GM19372 (cell line): ENCODE measurements at regions not wholly inside any gene's neighbourhood (a gene's known extent, or its start where the extent isn't known, plus 50 kb on each side); places are given as distances from the start of the nearest gene placed in this dataset.

Source experiments
- ATAC-seq: cut with Tn5 transposase; IDR thresholded peaks from one replicate; pipeline ENCODE4 v1.9.1; 2021; ENCODE audit warnings: mild to moderate bottlenecking, low read depth, moderate library complexity; ENCODE audit not compliant: unreplicated experiment

DNA sequence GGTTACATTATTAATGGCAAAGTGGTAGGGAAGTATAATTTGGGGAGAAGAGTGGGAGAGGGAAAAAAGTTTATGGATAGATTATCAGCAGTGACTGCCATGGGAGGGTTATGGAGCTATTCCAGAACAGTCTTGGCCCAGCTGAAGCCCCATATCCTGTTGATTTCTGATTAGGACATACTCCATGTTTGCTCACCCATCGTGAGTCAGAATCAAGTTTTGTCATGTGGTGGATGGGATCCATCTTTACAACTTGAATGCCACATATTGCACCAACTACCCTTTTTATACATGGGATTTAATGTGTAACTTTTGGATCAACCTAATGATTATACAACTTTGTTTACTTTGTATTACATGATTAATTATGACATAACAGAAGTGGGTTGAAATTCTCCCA, 217.0 kb downstream of the HAO1 start:
- ATAC-seq: no peak

DNA sequence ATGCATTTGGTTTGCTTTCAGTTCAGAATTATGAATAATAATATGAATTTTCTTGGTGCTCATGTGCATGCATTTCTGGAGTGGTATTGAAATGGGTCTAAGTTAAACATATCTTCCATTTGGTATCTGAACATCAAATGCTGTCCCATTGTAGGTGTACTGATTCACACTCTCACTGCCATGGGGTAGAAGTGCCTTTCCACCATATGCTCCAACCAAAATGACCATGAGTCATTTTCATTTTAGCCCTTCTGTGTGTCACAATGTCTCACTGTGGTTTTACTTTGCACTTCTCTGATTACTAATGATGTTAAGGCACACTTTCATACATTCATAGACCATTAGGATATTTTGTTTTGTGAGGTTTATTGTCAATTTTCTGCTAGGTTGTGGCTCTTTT, 211.9 kb downstream of the HAO1 start:
- ATAC-seq: no peak

DNA sequence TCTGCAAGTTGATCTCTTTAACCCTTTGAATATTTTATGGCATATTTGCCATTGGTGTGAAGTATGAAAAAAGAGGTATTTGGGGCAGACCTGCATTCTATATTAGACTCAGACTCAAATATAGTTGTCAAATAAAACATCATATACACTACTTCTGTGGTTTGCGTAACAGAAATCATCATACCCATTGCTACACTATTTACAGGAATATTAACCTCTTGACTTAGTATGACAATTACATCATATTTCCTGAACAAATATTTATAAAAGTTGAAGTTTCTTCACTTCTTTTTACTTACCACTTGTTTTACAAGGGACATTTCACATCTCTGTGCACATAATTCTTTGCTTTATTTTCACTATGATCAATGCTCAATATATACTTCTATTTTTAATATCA, 206.0 kb downstream of the HAO1 start:
- ATAC-seq: no peak

DNA sequence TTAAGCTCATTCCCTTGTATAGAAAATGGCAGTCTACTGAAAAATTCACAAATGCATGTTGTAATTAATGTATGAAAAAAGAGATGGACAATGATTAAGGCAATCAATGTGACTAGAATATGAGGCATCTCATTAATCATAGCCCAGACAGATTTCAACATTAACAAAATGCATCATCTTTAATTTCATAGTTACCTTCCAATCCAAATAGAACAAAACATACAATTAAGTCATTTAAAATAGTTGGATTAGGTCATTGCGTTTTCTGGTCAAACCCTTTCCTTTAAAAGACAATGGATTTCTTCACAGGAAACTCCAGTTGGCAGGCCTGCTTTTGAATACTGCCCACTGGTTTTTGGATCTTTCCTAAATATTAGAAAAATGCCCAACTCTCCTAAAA, 203.9 kb downstream of the HAO1 start:
- ATAC-seq: no peak

DNA sequence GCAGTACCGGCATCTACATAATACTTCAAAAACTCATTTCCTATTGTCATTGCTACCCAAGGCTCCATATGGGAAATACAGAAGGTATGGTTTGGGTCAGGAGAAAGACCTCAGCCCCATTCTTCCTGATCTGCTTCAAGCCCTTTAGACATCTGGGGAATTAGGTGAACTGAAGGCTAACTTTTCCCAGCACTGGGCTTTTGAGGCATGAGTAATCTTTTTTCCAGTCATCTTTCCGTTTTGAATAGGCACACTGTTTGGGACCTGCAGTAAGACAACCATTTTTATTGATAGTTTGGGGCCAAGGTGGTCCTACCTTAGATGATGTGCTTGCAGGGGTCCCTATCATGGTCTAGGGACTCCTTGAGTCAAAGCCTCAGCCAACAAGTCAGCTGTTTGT, 198.4 kb downstream of the HAO1 start:
- ATAC-seq: no peak

DNA sequence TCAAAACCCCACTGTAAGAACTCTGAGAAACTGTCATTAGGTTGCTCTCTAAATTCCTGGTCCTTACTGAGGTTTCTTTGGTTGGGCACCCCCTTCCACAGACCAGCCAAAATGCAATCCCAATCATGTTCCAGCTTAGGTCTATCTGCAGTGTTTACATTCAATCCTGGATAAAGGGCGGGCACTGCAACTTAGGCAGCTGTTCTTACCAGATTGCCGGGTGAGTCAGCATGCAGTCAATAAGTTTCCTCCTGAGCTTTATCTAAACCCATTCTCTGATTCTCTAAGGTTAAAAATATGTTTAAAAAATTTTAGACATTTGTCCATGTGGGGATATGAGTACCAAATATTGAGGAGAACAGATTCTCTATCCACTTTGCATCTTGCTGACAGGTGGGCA, 197.8 kb downstream of the HAO1 start:
- ATAC-seq: no peak

DNA sequence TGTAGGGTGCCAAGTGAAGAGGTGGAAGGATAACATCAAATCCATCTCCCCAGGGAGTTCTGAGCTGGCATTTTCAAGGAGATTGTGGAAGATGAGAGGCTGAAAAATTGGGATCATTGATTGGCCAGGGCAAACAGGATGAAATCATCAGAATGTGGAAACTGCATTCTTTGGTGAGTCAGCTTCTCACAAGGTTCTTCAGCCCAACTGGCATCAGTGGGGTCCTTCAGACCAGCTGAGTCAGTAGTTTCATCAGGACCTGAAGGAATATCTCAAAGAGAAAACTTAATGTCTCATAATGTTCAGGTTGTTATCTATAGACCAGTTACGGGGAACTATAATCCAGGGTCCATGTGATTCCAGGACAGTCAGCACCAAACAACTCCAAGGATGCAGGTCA, 195.8 kb downstream of the HAO1 start:
- ATAC-seq: no peak

DNA sequence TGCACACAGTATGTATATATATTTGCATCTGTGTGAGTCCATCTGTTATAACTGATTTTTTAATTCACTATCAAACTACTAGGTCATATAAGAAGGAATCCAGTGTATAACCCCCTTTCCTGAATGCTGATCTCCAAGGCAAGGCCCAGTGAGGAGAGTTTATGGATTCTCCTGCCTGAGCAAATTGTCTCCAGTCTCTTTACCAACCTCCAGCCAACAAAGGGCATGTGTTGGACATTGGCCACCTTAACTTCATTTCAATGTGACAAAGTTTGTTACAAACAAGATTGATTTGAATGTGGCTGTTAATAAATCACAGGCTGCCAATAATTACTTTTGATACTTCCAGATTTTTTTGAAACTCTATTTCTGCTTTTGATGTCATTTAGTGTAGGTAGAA, 191.6 kb downstream of the HAO1 start:
- no peak for ATAC-seq

DNA sequence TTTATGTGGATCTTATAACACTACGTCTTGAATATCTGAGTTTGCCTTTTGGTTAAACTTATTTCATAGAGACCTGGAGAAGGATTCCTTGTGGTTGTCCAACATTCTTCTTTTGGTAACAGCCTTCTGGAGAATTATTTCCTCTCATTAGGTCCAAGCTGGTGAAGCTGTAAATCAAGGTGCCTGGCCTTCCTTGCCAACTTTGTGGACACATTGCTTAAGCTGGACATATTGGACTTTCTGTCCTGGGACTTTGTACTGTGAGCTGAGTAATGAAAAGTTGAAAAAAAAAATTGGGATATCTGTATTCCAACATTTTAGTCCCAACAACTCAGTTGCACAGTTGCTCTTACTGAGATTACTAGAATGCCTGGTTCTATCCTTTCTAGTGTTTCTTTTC, 186.2 kb downstream of the HAO1 start:
- no peak for ATAC-seq

DNA sequence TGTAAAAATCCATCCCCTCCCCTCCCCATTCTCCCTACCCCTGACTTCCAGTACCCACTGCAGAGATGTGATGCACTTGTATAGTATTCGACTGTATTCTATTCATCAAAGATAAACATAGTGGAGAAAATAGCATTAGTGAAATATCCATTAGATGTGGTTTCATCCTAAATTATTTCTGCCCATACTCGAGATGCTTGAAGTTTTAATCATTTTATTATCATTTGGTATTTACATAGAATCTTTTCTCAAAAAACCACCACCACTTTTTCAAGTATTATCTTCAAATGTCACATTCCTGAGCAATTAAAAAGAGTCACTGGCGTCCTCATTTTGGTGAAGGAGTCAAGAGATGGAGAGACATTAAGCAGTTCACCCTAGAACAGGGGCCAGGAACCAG, 181.9 kb downstream of the HAO1 start:
- no peak for ATAC-seq

DNA sequence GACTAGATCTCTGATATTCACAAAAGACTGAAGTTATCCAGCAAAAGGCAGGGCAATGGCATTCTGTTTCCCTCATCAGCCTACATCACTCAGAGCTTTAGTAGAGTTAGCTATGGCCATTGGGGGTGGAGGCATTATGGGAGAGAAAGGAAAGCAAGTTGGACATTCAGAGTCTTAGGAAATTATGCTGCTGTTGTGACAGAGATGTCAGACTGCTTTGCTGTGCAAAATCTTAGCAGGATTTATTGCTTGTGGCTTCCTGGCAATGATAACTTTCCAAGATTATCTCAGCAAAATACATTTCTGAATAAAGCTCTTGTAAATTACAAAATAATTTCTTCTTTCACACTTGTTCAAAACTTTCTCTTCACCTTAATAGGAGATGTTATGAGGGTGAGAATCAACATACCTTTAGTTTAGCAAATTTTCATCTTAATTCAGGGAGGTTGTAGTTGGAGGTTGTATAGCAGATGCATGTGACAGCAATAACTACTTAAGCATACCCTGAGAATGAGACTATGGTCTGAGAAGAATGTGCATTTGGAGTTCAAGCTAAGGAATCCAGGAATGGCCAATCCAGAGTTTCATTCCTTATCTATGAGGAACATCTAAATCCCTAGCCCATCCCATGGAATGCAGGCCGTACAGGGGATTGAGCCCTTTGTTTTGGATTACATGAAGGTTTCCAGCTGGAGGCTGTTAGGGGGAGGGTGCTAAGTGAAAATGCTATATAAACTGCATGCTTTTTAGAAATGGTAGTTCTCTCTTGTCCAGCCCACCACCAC, 179.8 kb downstream of the HAO1 start:
- no peak for ATAC-seq

DNA sequence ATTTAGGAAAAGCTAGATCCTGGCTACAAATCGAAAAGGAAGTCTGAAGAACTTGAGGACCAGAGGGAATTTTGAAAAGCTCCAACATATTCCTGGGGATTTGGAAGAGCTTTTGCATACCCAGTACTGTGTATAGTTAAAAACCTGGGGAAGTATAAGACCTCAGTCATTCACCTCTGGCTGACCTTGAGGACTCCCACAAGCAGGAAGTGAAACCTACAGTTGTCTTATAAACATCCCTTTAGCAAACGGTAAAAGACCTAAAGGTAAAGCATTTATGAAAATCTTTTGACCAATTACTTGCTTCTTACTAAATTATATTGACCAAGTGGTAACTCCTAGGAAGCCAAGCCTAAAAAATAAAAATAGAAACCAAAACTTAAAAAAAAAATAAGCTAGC, 175.0 kb downstream of the HAO1 start:
- ATAC-seq: peak; percentile 82

DNA sequence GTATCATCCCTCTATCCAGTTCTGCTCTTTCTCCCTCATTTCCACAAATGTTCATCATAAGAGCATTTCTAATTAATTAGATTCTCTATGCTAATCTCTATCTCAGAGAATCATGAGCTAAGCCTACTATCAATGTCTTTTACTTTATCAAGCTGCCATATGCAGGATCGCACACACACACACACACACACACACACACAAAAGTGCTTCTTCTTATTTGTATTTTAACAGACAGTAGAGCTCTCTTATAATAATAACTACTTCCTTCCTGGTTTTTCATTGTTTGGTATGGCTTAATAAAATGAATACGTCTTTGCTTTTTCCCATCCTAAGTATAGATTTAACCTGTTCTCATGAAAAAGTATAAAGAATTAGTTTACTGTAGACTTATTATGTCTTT, 170.2 kb downstream of the HAO1 start:
- ATAC-seq: no peak

DNA sequence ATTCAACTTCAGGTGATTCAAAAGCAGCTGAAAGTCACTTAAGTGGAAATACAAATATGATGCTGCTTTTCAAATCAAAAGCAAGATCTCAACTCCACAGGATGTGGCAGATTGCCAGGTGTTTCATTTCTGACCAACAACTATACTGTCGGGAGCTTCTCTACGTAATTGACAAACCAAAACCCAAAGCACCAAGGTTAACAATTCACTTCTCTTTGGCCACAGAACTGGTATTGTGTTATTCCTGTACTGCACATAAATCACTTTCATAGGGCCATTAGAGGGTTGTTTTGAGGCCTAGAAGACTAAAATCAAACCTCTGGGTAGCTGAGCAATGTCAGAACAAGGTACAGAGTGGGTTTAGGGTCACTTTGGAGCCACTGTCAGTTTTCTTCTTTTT, 169.7 kb downstream of the HAO1 start:
- ATAC-seq: peak; percentile 98

DNA sequence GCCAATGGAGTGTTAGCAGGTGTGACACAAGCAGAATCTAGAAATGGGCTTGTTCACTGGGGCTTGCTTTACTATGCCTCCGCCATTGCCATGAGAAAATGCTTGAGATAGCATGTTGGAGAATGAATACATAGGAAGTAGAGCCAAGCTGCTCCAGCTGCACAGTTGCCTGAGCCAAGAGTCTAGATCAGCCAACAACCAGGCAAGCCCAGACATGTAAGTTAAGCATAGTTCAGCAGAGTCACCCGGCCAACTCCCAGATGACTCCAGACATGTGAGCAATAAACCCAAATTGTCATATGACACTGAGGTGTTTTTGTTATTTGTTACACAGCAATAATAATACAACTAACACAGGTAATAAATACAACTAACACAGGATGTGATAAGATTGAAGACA, 167.9 kb downstream of the HAO1 start:
- ATAC-seq: no peak

DNA sequence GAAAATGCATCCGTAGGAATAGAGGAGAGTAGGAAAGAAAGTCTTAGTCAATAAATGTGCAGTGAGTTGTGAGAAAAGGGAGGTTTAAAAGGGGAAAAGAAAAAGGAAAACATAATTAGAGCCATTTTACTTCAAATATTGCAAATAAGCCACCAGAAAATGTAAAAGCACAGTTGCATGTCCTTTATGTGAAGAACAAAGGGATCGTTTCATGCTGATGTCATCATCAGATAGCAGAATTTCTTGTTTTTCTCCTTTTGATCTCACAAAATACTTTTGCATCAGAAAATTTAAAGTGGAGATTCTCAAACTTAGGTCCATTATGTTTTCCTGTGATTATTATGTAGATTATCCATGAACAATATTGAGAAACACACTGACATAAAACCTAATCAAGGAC, 166.7 kb downstream of the HAO1 start:
- ATAC-seq: no peak

DNA sequence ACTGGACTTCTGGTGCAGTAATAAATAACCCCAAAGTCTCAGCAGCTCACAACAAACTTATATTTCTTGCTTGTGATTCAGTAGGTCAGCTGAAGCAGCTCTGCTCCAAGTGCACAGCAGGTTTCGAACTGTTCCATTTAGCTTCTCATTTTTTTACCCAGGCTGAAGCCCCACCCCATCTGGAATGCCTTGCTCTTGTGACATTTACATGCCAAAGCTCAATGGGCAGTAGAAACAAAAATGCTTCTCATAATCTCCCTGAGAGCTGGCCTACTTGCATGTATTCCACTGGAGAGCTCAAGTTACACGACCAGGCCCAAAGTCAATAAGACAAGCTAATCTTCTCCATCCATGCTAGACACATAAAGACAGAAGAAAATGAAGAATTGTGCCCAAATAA, 165.2 kb downstream of the HAO1 start:
- ATAC-seq: no peak

DNA sequence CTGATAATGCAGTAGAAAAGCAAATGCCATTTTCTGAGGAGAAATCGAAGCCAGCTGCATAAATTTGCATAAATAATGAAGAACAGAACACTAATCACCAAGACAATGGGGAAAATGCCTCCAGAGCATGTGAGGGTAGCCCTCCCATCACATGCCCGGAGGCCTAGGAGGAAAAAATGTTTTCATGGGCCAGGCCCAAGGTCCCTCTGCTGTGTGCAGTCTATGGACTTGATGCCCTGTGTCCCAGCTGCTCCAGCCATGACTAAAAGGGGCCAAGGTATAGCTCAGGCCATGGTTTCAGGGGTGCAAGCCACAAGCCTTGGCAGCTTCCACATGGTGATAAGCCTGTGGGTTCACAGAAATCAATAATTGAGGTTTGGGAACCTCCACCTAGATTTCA, 164.1 kb downstream of the HAO1 start:
- no peak for ATAC-seq

DNA sequence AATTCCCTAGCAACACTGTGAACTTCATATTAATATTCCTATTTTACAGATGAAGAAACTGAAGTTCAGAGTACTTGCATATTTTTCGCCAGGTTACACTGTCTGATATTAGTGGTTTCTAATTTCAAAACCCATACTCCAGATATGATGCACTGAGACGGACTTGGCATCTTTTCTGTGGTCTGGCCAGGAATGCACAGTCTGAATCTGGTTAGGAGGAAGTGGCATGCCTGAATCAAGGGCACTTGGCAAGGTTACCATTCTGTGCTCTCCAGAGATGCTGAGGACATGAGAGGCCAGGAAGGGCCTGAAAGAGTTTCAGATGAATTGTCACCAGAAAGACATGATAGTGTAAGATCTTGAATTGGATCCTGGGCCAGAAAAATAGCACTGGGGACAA, 150.1 kb downstream of the HAO1 start:
- ATAC-seq: no peak

DNA sequence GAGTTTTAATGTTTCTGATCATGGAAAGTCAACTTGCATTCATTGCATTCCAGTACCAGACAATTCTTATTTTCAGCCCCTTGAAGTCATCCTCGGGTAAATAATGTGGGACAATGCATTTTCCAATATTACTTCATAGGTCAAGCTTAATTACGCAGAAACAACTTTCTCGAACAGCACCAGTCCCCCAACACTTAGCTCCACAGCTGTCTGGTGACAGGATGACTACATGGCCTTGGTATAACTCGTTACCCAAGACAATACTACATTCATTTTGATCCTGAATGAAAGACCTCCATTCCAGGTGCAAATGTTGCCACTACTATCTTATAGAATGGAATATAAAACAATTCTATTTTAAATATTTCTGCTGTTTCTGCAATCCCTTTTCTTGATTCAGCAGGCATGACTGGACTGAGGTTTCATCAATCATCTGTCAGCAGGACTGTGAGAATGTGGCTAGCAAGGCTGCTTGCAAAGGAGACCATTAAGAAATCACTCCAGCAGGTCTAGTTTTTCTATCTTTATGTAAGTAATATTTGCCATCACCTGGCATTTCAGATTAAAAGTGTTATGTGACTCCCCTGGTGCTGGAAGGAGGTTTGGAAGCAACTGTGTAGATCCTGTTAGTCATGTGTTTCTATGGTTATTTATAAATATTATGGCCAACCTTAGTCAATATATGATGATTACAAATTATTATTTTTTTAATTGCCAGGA, 147.9 kb downstream of the HAO1 start:
- no peak for ATAC-seq

DNA sequence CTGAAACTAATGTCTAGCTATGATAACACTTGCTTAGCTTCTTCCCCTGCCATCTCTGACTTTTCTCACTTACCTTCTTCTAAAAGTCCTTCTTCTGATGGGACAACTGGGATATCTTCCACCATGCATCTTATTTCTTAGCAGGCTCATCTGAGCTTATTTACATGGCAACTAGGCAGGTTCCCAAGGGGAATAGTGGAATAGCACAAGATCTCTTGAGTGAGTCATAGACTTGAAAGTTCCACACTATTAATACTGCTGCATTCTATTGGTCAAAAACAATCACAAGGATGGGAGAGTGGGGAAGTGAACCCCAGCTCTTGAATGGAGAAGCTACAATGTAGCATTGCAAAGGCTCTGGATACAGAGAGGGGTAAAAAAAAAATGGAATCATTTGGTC, 142.1 kb downstream of the HAO1 start:
- no peak for ATAC-seq

DNA sequence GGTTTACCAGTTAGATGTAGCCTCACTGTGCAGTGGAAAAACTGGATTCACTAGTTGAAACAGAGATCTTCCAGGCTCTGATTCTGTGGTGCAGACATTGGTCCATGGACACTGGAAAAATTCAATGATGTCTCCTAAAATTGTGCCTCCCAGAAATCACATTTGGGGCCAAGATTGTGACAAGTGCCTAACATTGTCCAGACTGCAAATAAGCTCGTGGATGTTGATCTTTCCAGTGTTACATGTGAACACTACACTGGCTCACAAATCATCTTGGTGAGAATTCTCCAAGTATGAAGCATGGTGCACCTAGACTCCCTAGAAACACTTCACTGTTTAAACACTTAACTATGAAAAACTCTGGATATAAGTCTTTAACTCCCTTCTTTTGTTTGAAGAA, 140.4 kb downstream of the HAO1 start:
- ATAC-seq: no peak
